UCSD-AML1 (cell line): ENCODE measurements at regions not wholly inside any gene's neighbourhood (a gene's known extent, or its start where the extent isn't known, plus 50 kb on each side); places are given as distances from the start of the nearest gene placed in this dataset.
A peak's percentile ranks its signal among the peaks of the same experiment; 100 is the strongest.

ENCODE experiments used
- DNase-seq: peaks from one replicate; lab custom pipeline; 2025; ENCODE audit not compliant: unreplicated experiment; lab: John Stamatoyannopoulos, UW

GRCh38 chr21:17903029-17903806 is 84.1 kb upstream of the C21orf91 start:
- no peak for DNase-seq

- DNase-seq, result peak; percentile 9
Observed at GRCh38 chr21:17901458-17902079, 82.4 kb upstream of the C21orf91 start.

GRCh38 chr21:17900990-17901385 is 81.8 kb upstream of the C21orf91 start:
- no peak for DNase-seq

- DNase-seq, result no peak
Observed at GRCh38 chr21:17900281-17900989, 81.3 kb upstream of the C21orf91 start.

GRCh38 chr21:17889171-17889570 is 70.0 kb upstream of the C21orf91 start:
- no peak for DNase-seq

GRCh38 chr21:17869115-17869514 is 50.0 kb upstream of the C21orf91 start:
- no peak for DNase-seq
